Memory B cell (primary cell): ENCODE measurements at regions not wholly inside any gene's neighbourhood (a gene's known extent, or its start where the extent isn't known, plus 50 kb on each side); places are given as distances from the start of the nearest gene placed in this dataset.
A peak's percentile ranks its signal among the peaks of the same experiment; 100 is the strongest.

Experiments
- ATAC-seq: fragments of 150-1000 bp; cut with Tn5 transposase; 2 replicates; pipeline ENCODE4 v1.10.0; 2021; ENCODE audit warnings: low read depth, mild to moderate bottlenecking, moderate library complexity
- DNase-seq, 2 donors: peaks; one replicate each; pipeline ENCODE4 v3.0.0; 2022; ENCODE audit warnings: low spot score in 2 of 2
- H3K27ac Mint-ChIP-seq: one replicate; pipeline ENCODE4 v1.8.0; 2022; ENCODE audit warnings: mild to moderate bottlenecking, moderate library complexity, mixed read lengths
- H3K27me3 Mint-ChIP-seq: one replicate; pipeline ENCODE4 v1.8.0; 2022; ENCODE audit warnings: mixed read lengths
- H3K36me3 Mint-ChIP-seq: one replicate; pipeline ENCODE4 v1.8.0; 2022; ENCODE audit warnings: mild to moderate bottlenecking, mixed read lengths
- H3K4me1 Mint-ChIP-seq: one replicate; pipeline ENCODE4 v1.8.0; 2022; ENCODE audit warnings: mixed read lengths
- H3K4me3 Mint-ChIP-seq: one replicate; pipeline ENCODE4 v1.8.0; 2022; ENCODE audit warnings: mild to moderate bottlenecking, moderate library complexity, mixed read lengths
- H3K9me3 Mint-ChIP-seq: one replicate; pipeline ENCODE4 v1.8.0; 2022; ENCODE audit warnings: mixed read lengths

DNA sequence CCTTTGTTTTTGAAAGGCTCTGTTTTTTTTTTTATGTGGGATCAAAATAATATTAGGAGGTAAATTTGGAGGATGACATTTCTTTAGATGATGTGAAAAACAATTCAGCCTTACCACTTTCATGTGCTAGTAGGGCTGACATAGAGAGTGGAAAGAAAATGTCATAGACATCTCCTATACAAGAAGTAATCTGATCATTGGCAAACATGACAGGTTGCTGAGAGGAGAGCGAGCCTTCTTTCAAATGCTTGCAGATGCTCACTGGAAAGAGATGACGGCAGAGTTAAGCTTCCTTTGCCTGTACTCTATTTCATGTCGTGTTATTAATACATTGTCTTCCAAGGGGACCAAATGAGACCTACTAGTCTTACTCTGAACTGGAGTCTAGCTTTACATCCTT lies 160.1 kb upstream of the DAP start:
- Mint-ChIP-seq H3K27me3 (peaks cover 16% of the 10 kb centered on the region), H3K9me3 (peaks cover 2% of the 10 kb centered on the region), H3K4me3 (no peak overlapping the region), H3K4me1 (no peaks in the 10 kb centered on the region), H3K36me3 (no peaks in the 10 kb centered on the region), H3K27ac (no peak overlapping the region)
- ATAC-seq (no peak), DNase-seq (no peak)

DNA sequence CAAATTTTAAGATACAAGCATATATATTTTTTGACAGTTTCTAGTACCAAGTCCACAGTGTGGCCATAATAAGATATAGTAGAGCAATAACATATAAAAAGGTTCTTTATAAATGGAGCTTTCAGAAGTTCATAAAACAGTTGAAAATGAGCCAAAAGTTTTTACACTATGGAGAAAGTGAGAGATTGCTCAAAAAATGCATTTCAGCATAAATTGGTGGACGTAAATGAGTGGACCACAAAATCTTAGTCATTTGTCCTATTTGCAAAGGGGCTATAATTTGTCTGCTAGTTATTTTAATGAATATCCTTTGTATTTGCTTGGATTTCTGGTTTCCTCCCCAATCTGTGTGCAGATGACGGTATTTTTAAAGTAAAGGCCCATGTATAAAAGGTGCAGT lies 159.4 kb upstream of the DAP start:
- Mint-ChIP-seq H3K27me3 (peaks cover 17% of the 10 kb centered on the region), H3K36me3 (no peaks in the 10 kb centered on the region), H3K9me3 (peaks cover 2% of the 10 kb centered on the region), H3K27ac (no peak overlapping the region), H3K4me3 (no peak overlapping the region), H3K4me1 (no peaks in the 10 kb centered on the region)
- DNase-seq (no peak), ATAC-seq (no peak)

DNA sequence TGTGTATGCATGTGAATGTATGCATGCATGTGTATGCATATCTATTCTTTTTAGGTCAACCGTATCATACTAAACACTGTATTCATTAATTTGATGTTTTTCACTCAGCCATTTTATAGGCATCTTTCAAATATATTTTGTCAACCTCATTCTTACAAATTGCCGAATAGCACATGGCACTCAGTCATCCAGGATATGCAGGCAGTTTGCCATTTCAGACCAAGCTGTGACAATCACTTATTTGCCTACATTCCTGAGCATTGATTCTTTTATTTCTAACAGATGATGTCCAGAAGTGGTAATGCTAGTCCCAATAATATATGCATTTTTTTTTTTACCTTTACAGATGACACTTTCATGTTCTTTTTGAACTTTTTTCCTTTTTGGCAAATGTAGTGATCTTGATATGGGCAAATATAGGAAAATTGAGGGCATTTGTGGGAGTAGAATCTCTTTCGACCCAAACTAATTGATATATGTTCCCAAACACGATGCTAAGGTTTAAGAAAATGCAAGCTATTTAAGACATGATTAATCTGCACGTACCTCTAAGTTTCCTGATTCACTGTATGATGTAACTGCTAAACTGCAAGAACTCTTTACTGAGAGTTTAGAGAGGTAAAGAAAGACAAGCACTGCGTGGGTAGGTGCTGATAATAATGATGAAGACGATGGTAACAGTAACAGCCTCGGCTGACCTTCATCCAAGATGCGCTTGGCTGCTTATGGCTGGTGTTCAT lies 153.9 kb upstream of the DAP start:
- Mint-ChIP-seq H3K4me1 (peaks cover 7% of the 10 kb centered on the region), H3K27me3 (peaks cover 18% of the 10 kb centered on the region), H3K36me3 (no peaks in the 10 kb centered on the region), H3K27ac (no peak overlapping the region), H3K9me3 (peaks cover 1% of the 10 kb centered on the region), H3K4me3 (no peak overlapping the region)
- ATAC-seq (no peak), DNase-seq (no peak)

DNA sequence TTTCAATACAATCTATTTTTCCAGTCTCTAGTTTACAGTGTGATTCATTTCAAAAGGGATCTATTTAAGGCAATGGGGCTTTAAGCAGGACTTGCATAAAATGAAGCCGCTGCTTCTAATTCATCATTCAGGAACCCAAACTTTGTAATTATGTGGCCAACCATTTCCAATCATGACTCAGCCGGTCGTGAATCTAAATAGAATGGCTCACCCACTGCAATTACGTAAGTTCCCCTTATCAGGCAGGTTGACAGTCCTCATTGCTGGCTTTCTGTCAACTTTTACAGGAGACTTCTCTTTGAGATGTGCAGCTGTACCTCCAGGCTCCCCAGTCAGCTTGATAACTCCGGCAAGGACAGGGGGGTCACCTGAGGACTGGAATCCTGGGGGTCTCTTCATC lies 152.8 kb upstream of the DAP start:
- H3K27me3 Mint-ChIP-seq, result peaks cover 15% of the 10 kb centered on the region
- no peak overlapping the region for H3K27ac Mint-ChIP-seq
- DNase-seq (no peak), ATAC-seq (peak; percentile 24)
- H3K36me3 Mint-ChIP-seq, result no peaks in the 10 kb centered on the region
- H3K4me1 Mint-ChIP-seq, result peaks cover 7% of the 10 kb centered on the region
- H3K9me3 Mint-ChIP-seq, result peaks cover 1% of the 10 kb centered on the region
- no peak overlapping the region for H3K4me3 Mint-ChIP-seq

DNA sequence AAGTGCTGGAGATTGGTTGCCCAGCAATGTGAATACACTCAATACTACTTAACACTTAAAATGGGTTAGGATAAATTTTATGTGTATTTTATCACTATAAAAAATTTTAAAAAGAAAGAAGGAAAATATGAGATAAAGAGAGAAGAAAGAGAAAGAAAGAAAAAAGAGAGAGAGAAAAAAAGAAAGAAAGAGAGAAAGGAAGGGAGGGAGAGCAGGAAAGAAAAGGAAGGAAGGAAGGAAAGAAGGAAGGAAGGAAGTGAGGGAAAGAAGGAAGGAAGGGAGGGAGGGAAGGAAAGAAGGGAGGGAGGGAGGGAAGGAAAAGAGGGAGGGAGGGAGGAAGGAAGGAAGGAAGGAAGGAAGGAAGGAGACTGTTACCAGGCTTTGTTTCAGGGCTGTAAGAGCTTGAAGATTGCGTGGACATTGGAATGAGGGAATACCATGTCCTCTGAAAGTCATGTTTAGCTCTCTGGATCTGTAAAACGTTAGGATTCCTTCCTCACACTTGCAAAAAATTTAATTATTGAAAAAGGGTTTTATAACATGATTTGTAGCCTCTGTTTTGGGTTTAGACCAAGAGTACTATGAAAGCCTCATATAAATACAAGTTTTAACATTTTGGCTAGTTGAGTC lies 152.3 kb upstream of the DAP start:
- H3K36me3 Mint-ChIP-seq, result no peaks in the 10 kb centered on the region
- peaks cover 1% of the 10 kb centered on the region for H3K9me3 Mint-ChIP-seq
- H3K4me3 Mint-ChIP-seq, result no peak overlapping the region
- no peak for ATAC-seq
- DNase-seq, result no peak
- H3K27ac Mint-ChIP-seq, result no peak overlapping the region
- H3K4me1 Mint-ChIP-seq, result peaks cover 7% of the 10 kb centered on the region
- H3K27me3 Mint-ChIP-seq, result peaks cover 13% of the 10 kb centered on the region

DNA sequence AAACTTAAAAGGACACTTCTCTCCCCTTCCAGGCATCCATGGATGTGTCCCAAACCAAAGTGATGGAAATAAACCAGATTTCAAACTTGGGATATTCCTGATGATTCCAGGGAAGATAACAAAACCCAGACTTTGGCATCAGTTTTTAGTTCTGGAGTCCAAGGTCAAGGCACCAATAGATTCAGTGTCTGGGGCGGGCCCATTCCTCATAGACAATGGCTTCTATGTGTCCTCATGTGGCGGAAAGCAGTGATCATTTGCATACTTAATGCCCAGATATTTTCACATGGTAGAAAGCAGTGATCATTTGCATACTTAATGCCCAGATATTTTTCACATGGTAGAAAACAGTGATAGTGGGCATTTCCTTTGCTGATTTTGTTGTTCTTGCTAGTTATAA lies 151.4 kb upstream of the DAP start:
- ATAC-seq, result no peak
- Mint-ChIP-seq H3K9me3 (peaks cover 1% of the 10 kb centered on the region), H3K27me3 (peaks cover 13% of the 10 kb centered on the region), H3K4me3 (no peak overlapping the region), H3K36me3 (no peaks in the 10 kb centered on the region), H3K27ac (no peak overlapping the region), H3K4me1 (peaks cover 7% of the 10 kb centered on the region)
- no peak for DNase-seq

DNA sequence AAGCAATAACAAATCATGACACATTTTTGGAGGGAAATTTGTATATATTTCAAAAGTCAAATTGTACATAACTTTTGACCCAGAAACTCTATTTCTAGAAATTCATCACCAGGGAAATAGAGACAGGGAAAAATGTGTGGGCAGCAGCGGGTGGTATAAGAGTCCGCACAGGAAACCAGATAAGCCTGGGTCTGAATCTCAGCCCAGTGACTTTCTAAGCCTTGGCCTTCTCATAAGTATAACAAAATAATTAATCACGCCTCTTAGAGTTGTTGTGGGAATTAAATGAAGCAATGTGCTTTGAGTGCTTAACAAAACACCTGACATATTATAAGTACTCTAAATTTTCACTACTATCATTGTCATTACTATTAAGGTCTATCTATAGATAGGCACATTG lies 149.2 kb upstream of the DAP start:
- H3K27me3 Mint-ChIP-seq, result peaks cover 8% of the 10 kb centered on the region
- peaks cover 1% of the 10 kb centered on the region for H3K9me3 Mint-ChIP-seq
- no peaks in the 10 kb centered on the region for H3K36me3 Mint-ChIP-seq
- no peak overlapping the region for H3K4me3 Mint-ChIP-seq
- no peak overlapping the region for H3K27ac Mint-ChIP-seq
- no peak for ATAC-seq
- H3K4me1 Mint-ChIP-seq, result peaks cover 7% of the 10 kb centered on the region
- no peak for DNase-seq

DNA sequence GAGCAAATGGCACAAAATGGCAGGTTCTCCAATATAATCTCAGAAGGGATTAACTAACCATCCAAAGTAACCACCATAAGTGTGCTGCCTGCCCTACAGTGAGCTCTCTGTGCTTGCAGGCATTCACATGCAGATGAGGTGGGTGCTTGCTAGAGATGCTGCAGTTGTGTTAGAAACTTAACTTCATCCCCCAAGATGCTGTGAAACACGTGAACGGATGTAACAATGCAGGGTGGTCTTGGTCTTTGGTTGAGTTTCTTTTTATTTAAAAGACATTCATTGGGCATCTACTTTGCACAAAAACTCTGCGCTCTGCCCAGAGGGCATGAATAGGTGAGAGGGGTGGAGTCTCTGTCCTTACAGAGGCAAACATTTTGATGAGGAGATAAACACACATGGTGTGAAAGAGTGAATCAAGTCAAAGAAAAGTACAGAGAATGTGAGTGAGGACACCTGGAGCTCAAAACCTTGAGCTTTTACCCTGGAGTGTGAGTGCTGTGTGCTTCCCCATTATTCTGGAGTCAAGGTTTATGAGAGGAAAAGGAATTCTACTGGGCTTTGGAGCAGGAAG lies 143.9 kb upstream of the DAP start:
- no peak for ATAC-seq
- Mint-ChIP-seq H3K4me3 (no peak overlapping the region), H3K27ac (no peak overlapping the region), H3K9me3 (no peaks in the 10 kb centered on the region), H3K4me1 (no peaks in the 10 kb centered on the region), H3K36me3 (no peaks in the 10 kb centered on the region), H3K27me3 (peaks cover 16% of the 10 kb centered on the region)
- no peak for DNase-seq

DNA sequence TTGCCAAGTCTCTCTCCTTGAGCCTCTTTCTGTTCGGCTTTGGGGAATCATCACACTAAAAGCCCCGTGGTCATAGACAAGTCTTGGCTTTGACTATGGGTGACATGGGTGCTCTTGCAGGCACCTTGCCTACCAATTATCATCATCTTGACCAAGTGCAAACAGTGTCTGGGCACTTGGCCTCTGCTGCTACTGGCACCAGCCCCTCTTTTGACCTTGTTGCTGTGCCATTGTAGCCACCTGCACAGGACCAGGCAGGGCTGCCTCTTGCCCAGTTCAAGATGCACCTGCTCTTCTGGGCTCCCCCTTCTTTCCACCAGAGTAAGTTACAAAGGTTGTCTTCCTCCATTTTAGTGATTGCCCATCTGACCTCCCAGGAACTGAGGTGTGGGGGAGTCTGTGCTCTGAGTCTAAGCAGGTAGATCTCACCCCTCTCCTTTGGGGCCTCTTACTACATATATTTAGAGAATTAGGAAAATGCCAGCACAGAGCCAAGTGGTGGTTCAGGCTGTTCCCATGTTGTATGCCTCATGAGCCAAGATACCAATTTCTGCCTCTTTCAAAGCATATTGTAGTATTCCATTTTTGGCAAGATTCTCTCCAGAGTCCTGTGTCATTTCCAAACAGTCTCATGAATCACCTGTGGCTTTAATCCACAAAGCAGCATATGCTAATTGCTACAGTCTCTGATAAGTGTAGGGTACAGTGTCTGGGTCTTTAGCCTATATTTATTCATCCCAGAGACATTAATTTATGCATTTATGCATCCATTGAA lies 142.9 kb upstream of the DAP start:
- H3K4me1 Mint-ChIP-seq, result no peaks in the 10 kb centered on the region
- no peak overlapping the region for H3K27ac Mint-ChIP-seq
- H3K4me3 Mint-ChIP-seq, result no peak overlapping the region
- H3K36me3 Mint-ChIP-seq, result no peaks in the 10 kb centered on the region
- DNase-seq (no peak), ATAC-seq (no peak)
- no peaks in the 10 kb centered on the region for H3K9me3 Mint-ChIP-seq
- peaks cover 16% of the 10 kb centered on the region for H3K27me3 Mint-ChIP-seq

DNA sequence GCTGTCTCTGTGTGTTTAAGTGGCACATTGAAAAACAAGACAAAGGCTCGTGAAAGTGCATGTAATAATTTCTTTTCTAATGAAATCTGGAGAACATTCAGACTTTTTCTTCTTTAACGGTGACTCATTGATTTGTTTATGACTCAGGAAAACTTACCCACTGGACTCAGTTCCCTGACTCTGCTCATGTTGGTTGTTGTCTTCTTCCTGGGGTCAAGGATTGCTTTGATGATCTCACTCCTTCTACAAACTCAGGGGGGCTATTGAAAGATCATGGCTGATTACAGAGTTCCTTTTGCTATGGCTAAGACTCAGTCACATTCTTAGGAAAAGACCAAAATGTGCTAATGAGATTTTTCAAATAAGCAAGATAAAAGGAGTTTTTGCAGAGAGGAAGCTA lies 141.1 kb upstream of the DAP start:
- no peak overlapping the region for H3K4me3 Mint-ChIP-seq
- no peaks in the 10 kb centered on the region for H3K36me3 Mint-ChIP-seq
- no peaks in the 10 kb centered on the region for H3K4me1 Mint-ChIP-seq
- H3K9me3 Mint-ChIP-seq, result no peaks in the 10 kb centered on the region
- ATAC-seq (no peak), DNase-seq (no peak)
- H3K27ac Mint-ChIP-seq, result no peak overlapping the region
- peaks cover 16% of the 10 kb centered on the region for H3K27me3 Mint-ChIP-seq

DNA sequence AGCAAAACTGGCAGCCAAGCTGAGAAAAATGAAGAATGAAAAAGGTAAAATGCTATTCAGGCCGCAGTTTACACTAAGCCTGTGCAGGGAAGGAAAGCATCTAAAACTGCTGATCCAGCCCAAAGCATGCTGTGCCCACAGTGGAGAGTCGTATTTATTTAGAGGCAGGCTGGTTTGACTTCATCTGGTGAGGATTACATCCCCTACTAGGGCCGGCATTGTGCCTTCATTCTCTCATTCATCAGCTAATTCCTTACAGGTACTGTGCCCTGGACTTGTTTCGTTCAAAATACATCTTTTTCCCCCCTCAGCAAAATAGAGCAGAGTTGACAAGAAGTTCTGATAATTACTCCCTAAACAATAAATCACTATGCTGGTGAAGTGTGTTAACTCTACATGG lies 137.5 kb upstream of the DAP start:
- DNase-seq, result no peak
- no peaks in the 10 kb centered on the region for H3K9me3 Mint-ChIP-seq
- H3K27ac Mint-ChIP-seq, result no peak overlapping the region
- peaks cover 7% of the 10 kb centered on the region for H3K27me3 Mint-ChIP-seq
- no peak for ATAC-seq
- H3K4me3 Mint-ChIP-seq, result no peak overlapping the region
- no peaks in the 10 kb centered on the region for H3K36me3 Mint-ChIP-seq
- no peaks in the 10 kb centered on the region for H3K4me1 Mint-ChIP-seq

DNA sequence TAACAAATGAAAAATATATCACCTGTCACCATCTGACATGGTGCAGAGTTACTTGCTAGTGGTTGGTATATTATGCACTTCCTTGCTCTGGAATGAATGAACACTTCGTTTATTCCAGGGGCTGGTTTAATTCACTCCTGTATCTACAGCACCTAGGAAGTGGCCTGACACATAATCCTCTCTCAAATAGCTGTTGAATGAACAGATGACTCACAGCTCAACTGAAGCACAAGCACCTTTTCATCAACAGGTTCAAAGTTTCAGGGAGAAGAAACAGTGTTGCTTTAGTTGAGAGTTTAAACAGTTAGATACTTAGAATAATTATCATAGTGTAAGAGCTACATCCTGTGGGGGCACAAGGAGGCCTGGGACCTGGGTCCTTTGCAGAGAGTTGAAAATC lies 135.0 kb upstream of the DAP start:
- no peak overlapping the region for H3K4me3 Mint-ChIP-seq
- H3K4me1 Mint-ChIP-seq, result no peaks in the 10 kb centered on the region
- H3K27me3 Mint-ChIP-seq, result peaks cover 6% of the 10 kb centered on the region
- DNase-seq (no peak), ATAC-seq (no peak)
- no peak overlapping the region for H3K27ac Mint-ChIP-seq
- peaks cover under 1% of the 10 kb centered on the region for H3K36me3 Mint-ChIP-seq
- H3K9me3 Mint-ChIP-seq, result peaks cover 2% of the 10 kb centered on the region

DNA sequence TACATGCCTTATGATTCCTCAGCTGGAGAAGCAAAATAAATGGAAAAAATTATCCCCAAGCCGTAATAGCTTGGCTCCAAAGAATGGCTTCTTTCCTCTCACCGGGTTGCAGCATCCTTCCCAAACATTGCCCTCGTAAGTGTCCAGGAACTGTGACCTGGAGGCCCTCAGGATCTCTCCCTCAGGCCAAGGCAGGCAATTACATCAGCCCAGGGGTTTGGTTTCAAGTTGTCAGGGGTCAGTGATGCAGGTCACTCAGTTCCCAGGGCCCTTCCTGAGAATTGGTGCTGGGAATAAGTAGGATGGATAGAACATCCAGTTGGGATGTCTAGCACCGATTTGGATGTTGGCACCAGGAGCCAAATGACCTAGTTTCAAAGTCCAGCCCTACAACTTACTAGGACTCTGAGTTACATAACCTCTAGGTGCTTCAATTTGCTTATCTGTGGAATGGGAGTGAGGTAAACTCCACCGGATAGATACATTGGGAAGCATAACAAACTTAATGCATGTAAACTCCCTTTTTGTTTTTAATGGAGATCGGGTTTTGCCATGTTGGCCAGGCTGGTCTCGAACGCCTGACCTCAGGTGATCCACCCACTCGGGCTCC lies 133.5 kb upstream of the DAP start:
- ATAC-seq (no peak), DNase-seq (no peak)
- H3K9me3 Mint-ChIP-seq, result peaks cover 8% of the 10 kb centered on the region
- no peak overlapping the region for H3K4me3 Mint-ChIP-seq
- no peaks in the 10 kb centered on the region for H3K4me1 Mint-ChIP-seq
- H3K36me3 Mint-ChIP-seq, result peaks cover 2% of the 10 kb centered on the region
- H3K27me3 Mint-ChIP-seq, result peaks cover 1% of the 10 kb centered on the region
- no peak overlapping the region for H3K27ac Mint-ChIP-seq

DNA sequence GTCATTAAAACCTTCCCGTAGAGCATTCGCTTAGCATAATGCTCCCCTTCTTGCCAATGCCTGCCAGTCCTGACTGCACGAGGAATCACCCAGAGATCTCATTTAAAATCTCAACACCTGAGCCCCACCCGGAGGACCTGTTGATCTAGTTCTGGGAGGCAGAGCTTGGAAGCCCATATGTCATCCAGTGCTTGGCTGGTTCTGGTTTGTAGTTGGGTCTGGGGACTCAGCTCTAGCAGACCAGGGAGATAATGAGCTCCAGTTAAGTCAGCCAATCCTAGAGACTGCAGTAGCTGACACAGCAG lies 131.8 kb upstream of the DAP start:
- Mint-ChIP-seq H3K4me3 (no peak overlapping the region), H3K4me1 (no peaks in the 10 kb centered on the region), H3K36me3 (peaks cover 2% of the 10 kb centered on the region), H3K27ac (no peak overlapping the region), H3K27me3 (peaks cover 1% of the 10 kb centered on the region), H3K9me3 (peaks cover 9% of the 10 kb centered on the region)
- ATAC-seq (no peak), DNase-seq (no peak)
